WI38 (cell line): ENCODE measurements at regions not wholly inside any gene's neighbourhood (a gene's known extent, or its start where the extent isn't known, plus 50 kb on each side); places are given as distances from the start of the nearest gene placed in this dataset.

Experiments used
- H3K4me3 ChIP-seq: 2 replicates; pipeline ENCODE4 v1.5.1; 2011; ENCODE audit warnings: low read depth, mild to moderate bottlenecking, control low read depth, low read length
- TF ChIP-seq, protein P1 (sequence below): IDR thresholded peaks from 2 replicates; pipeline ENCODE4 v1.5.1; 2012; ENCODE audit warnings: low read depth, mild to moderate bottlenecking, control low read depth, low read length

DNA sequence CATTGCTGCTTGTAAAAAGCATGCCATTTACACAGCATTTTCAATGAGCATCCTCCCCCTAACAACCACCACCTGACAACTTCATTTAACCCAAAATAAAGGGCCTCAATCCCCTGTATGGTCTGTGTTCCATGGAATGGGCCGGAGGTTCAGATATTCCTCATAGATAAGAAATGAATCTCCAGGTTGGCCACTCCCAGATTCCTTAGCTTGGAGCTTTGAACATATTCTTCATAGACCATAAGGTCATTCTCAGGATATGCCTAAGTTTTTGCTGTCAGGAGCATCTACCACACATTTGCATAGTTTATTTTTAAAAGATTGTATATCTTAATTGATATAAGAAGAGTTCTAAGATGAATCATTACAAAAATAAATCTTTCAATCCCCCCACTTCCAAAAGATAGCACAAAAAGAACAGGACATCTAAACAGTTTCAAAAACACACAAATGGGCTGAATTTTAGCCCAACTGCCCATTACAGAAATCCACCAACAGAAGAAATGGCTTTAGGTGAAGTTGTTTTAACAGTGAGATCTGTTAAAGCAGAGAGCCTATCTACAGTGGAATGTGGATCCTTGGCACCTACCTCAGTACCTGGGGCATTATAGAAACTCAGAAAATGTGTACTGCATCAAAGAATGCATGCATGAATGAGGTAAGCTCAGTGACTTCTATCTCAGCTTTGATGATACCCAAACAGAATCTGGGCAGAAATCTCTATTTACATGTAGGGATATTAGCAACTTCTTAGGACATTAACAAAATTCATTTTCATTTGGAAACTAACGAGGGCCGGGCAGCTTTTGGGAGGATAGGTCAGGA is 179.8 kb downstream of the SEC61B start:
- TF ChIP-seq, protein P1, sequence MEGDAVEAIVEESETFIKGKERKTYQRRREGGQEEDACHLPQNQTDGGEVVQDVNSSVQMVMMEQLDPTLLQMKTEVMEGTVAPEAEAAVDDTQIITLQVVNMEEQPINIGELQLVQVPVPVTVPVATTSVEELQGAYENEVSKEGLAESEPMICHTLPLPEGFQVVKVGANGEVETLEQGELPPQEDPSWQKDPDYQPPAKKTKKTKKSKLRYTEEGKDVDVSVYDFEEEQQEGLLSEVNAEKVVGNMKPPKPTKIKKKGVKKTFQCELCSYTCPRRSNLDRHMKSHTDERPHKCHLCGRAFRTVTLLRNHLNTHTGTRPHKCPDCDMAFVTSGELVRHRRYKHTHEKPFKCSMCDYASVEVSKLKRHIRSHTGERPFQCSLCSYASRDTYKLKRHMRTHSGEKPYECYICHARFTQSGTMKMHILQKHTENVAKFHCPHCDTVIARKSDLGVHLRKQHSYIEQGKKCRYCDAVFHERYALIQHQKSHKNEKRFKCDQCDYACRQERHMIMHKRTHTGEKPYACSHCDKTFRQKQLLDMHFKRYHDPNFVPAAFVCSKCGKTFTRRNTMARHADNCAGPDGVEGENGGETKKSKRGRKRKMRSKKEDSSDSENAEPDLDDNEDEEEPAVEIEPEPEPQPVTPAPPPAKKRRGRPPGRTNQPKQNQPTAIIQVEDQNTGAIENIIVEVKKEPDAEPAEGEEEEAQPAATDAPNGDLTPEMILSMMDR = no peak
- H3K4me3 ChIP-seq = no peak overlapping the region

DNA sequence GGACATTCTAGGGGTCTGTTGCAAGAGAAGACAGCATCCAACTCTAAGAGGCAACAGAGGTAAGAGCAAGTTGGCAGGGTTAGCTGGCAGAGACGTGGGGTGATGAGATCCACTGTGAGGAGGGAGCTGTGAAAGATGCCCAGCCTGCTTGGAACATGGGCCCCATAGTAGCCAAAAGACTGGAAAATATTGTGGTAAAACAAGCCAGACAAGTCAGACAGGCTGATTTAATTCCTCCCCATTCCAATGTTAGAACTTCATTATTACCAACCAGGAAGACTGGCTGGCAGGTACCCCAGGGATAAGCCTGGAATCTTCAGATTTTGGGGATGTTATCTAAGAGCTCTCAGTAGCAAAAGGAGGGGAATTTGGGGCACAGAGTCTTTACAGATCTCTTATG is 181.3 kb downstream of the SEC61B start:
- TF ChIP-seq, protein P1 = no peak
- H3K4me3 ChIP-seq = no peak overlapping the region

DNA sequence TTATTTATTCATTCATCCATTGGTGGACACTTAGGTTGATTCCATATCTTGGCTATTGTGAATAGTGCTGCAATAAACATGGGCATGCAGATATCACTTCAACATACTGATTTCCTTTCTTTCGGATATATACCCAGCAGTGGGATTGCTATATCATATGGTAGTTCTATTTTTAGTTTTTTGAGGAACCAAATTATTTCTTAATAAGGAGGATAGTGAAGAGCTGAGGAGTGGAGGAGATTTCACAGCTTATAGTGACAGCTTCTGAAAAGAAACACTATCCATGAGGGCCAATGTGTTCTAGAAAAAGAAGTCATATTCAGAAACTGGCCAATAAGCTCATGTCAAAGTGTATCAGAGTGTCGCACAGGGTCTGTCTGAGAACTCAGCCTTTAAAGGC is 183.3 kb downstream of the SEC61B start:
- TF ChIP-seq, protein P1 = no peak
- no peak overlapping the region for H3K4me3 ChIP-seq

DNA sequence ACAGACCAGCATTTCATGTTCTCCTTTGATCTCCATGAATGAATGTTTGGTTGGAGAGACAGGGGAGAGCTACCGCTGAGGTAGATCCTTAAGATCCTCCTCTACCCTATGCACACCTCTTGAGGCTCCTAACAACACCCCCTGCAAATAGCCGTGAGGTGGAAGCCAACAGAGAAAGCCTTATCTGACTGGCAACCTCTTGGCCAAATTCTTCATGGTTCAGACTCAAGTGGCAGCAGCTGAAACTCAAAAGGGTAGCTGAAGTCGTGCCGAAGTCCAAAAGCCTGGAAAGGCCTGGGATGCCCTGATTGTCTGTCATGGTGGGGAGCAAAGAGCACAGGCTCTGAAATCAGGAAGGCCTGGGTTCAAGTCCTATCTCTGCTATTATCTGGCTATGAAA is 184.9 kb downstream of the SEC61B start:
- TF ChIP-seq, protein P1 = no peak
- H3K4me3 ChIP-seq = no peak overlapping the region

DNA sequence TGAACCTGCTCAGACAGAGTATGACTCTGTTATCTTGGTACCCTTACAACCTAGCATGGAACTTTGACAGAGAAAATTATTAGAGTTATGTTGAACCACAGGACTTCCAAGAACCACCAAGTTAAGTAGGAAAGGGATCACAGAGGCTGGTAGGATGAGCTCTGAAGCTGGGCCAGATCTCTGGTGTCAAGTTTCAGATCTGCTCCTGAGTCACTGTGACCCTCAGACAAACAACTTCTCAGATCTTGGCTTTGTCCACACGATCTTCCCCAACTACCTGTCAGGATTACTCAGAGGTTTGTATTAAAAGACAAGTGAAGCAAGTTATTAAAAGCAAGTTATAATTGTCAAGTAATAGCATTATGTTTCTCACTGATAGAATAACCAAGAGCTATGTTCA is 189.0 kb downstream of the SEC61B start:
- TF ChIP-seq, protein P1 = no peak
- no peak overlapping the region for H3K4me3 ChIP-seq

DNA sequence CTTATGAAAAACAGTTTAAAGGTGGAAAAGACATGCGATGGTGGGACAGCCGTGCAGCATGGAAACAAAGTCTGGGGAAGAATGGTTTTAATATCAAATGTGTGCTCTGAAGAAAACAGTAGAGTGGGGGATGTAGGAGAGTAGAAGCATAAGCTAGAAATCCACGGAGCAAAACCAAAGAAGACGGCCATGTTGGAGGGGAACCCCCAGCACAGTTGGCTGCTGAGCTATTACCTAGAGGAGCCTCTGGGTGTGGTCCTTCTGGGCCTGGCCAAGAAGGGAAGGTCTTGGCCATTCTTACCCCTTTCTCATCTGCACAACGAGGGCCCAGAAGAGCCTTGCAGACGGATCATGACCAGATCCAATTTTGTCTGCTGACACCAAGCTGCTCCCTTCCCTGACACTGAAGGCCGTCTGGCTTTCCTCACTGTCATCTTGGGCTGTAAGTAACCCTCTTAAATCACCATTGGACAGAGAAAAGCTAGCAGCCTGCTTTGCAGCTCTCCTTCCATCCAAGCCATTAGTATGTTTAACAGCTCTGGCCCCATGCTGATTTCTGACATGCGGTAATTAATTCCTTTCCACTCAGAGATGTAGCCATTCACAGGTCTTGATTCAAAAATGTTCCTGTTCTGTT is 189.5 kb downstream of the SEC61B start:
- no peak overlapping the region for H3K4me3 ChIP-seq
- TF ChIP-seq, protein P1 = no peak

DNA sequence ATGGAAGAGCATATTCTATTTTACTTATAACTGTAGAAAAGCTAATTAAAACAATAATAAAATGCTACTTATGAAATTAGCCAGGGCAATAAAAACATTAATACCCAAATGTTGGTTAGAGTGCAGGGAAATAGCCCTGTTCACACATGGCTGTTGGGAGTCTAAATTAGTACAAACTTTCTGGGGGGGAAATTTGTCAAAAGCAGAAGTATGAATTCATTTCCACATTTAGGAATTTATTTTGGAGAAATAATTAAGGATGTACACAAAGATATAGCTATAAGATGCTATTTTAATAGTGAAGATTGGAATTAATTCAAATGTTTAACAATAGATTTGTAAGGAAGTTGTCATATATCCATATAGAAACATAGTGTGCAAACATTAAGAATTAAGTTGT is 190.5 kb downstream of the SEC61B start:
- TF ChIP-seq, protein P1 = no peak
- no peak overlapping the region for H3K4me3 ChIP-seq
